ENCODE measurements at regions not wholly inside any gene's neighbourhood (a gene's known extent, or its start where the extent isn't known, plus 50 kb on each side); places are given as distances from the start of the nearest gene placed in this dataset.

DNA sequence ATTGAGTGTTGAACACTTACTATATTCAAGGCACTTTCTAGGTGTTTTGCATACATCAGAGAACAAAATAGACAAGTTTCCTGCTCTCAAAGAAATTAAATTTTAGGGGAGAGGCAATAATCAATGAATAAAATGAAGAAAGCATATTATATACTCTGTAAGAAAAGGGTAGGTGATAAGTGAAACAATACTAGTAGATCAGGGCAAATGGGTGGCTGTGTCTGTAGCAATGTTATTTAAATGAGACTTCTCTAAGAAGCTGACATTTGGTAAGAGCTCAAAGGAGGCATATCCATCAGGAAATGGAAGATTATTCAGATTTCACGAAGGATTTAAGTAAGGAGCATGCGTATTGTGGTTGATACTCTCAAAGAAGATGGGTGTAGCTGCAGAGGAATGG lies 1291.6 kb downstream of the NSUN3 start:
- DNase-seq (ENCODE audit: low read depth), result no peak

GRCh38 chr3:95356764-95357501 lies 1294.1 kb downstream of the NSUN3 start:
- DNase-seq (ENCODE audit: low read depth), result no peak

DNA sequence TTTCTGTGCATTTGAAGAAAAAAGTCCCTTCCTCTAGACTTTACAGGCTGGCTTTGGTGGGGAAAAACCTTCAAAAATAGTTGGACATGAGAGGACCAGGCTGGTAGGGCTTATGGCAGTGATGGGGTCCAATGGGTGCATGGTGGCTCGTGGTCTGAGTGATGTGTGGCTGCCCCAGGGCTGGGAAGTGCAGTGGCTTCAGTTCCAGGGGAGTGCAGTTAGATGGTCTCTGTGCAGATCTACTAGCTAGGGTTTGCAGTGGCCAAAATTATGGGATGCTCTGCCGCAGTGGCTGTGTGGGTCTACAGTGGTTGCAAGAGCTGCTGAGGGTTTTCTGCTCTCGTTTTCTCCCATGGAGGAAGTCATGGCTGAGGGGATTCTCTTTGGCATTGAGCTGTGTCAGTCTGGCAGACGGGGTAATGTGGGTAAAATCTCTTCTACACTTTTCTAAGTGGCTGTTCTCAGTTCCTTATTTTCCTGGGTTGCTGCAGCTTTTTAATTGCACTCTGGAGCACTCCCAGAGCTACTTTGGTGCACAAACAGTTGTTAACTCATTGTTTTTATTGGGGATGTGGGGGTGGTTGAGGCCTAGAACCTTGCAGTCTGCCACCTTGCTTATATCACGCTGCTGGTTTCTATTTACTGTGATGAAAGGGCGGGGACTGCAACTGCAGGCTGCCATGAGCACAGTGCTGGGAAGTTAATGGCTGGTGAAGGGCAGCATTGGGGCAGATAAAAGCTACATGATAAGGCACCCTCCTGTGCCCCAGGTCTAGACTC lies 1324.6 kb downstream of the NSUN3 start:
- DNase-seq (ENCODE audit: low read depth), result no peak

GRCh38 chr3:95389725-95390313 lies 1327.0 kb downstream of the NSUN3 start:
- DNase-seq (ENCODE audit: low read depth), result no peak

DNA sequence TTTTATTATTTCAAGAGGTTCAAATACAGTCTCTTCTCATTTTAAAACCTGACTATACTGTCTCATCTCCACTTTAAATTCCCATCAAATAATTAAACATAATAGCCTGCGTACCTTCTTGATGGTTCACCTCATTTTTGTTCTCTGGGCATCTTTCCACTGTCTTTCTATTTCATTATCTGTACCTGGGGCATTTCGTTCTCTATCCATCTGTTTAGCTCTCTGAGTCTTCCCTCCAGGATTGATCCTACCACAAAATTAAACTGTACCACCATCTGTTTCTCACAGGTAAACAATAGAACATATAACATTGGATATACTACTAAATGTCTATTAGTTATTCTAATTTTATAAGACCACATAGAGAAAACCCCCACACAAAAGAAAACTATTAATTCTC lies 1331.4 kb downstream of the NSUN3 start:
- no peak for DNase-seq (ENCODE audit: low read depth)

- no peak for DNase-seq (ENCODE audit: low read depth)
These were observed 1336.7 kb downstream of the NSUN3 start for GRCh38 chr3:95399585-95399984.

GRCh38 chr3:95401693-95402092 lies 1338.8 kb downstream of the NSUN3 start:
- DNase-seq (ENCODE audit: low read depth), result no peak

- no peak for DNase-seq (ENCODE audit: low read depth)
These were observed 1345.0 kb downstream of the NSUN3 start for GRCh38 chr3:95407709-95408463.

DNA sequence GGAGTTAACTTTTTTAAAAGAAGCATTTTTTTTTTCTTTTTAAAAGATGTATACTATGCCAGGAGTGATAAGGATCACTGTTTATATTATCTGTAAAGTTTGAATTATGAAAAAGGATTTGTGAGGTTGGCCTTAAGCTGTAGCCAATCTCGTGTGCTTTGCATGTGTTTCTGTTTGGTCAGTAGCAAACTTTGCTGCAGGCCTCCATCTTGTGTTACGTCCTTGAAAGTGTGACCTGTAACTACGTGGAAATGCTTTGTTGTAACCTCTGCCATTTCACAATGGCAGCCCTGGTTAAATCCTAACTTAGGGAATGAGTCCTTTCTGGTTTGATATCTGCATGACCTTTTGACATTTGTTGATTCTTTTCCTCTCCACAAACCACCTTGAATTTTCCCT lies 1345.6 kb downstream of the NSUN3 start:
- DNase-seq (ENCODE audit: low read depth), result no peak

DNA sequence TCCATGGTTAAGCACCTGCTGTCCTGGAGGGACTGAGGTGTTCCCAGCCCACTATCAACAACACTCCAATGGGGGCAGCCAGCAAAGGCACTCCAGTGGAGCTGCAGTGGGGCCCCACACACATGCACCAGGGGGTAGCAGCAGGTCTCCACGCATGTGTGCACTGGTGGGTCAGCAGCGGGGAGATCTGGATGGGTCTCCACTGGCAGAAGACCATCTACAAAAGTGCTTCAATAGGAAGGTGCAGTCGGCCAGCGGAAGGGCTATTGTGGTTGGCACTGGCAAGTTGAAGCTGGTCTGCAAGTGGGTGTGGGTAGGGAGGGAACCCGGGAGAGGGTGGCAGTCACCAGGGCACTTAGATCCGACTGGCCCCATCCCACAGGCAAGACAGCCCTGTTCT lies 1355.4 kb downstream of the NSUN3 start:
- DNase-seq (ENCODE audit: low read depth), result no peak

DNA sequence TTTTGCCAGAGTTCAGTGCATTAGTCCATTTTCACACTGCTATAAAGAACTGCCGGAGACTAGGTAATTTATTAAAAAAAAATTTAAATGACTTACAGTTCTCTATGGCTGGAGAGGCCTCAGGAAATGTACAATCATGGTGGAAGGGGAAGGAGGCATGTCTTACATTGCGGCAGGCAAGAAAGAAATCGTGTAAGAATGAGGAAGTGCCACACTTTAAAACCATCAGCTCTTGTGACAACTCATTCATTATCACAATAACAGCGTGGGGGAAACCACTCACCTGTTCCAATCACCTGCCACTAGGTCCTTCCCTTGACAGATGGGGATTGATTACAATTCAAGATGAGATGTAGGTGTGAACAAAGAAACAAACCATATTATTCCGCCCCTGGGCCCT lies 1361.4 kb downstream of the NSUN3 start:
- DNase-seq (ENCODE audit: low read depth), result no peak

- DNase-seq (ENCODE audit: low read depth), result no peak
These were observed 1371.6 kb downstream of the NSUN3 start for GRCh38 chr3:95434491-95434890.

GRCh38 chr3:95437409-95437808 lies 1374.5 kb downstream of the NSUN3 start:
- DNase-seq (ENCODE audit: low read depth), result no peak

- DNase-seq (ENCODE audit: low read depth), result no peak
These were observed 1375.4 kb downstream of the NSUN3 start for GRCh38 chr3:95438274-95438673.

GRCh38 chr3:95442766-95443165 lies 1371.6 kb upstream of the EPHA6 start:
- DNase-seq (ENCODE audit: low read depth), result no peak

- no peak for DNase-seq (ENCODE audit: low read depth)
These were observed 1364.6 kb upstream of the EPHA6 start for GRCh38 chr3:95449841-95450240.

DNA sequence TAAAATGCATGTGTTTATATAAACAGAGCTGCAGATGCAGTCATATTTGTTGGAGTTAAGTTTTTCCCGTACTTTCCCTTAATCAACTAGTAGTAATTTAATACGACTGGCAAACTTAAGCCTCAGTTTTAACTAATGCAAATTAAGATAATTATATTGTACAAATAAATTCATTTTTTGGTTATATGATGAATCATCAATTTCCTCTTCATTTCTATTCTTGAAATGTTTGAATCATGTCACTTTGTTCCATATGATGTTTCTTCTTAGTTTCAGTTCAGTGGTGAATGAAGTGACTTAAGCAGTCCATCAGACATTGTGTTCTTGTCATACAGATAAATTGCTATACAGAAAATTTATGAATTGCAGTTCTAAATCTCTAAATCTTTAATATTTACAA lies 1361.2 kb upstream of the EPHA6 start:
- no peak for DNase-seq (ENCODE audit: low read depth)

GRCh38 chr3:95456835-95457234 lies 1357.6 kb upstream of the EPHA6 start:
- DNase-seq (ENCODE audit: low read depth), result no peak

- DNase-seq (ENCODE audit: low read depth), result no peak
These were observed 1354.7 kb upstream of the EPHA6 start for GRCh38 chr3:95459706-95460105.

GRCh38 chr3:95460274-95460673 lies 1354.1 kb upstream of the EPHA6 start:
- DNase-seq (ENCODE audit: low read depth), result no peak

GRCh38 chr3:95462161-95462560 lies 1352.2 kb upstream of the EPHA6 start:
- no peak for DNase-seq (ENCODE audit: low read depth)

DNA sequence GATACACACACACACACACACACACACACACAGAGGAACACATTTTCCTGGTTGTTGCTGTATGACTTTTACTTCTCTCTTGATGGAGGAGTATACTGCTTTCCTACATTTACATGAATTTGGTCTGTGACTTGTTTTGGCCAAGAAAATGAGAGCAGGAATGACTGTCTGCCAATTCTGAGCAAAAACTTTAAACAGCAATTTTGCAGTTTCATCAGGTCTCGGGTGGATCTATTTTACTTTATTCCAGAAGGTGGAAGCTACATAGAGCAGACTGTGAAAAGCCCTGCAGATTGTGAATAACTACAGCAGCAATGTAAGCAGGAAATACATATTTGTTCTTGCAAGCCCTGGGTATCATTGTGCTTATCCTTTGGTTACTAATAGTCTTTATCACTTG lies 1350.0 kb upstream of the EPHA6 start:
- DNase-seq (ENCODE audit: low read depth), result no peak

DNA sequence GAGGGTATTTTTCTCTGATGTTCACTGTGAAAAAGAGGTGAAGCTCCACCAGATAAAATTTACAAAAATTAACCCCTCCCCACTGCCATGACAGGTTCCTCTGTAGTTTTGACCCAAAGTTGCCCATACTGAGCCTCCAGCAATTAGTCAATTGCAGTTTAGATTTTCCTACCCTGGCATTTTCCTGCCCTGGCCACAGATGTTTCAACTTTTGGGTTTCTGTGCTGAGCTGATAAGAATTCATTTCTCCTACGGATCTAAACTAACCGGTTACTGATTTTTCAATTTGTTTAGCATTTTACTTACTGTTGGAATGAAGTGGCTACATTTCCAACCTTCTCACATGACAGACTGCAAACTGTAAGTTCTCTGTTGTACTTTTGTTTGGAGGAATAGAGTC lies 1346.1 kb upstream of the EPHA6 start:
- DNase-seq (ENCODE audit: low read depth), result no peak
